RKO (cell line): ENCODE measurements at regions not wholly inside any gene's neighbourhood (a gene's known extent, or its start where the extent isn't known, plus 50 kb on each side); places are given as distances from the start of the nearest gene placed in this dataset.
"Not testable (repeated sequence)": the region's sequence is repeated elsewhere in the genome, so short reads cannot be mapped to it uniquely, and the experiment has no call there.

Experiments used
- DNase-seq: peaks from one replicate; pipeline ENCODE4 v3.0.0-alpha.2; 2016; ENCODE audit warnings: low spot score

DNA sequence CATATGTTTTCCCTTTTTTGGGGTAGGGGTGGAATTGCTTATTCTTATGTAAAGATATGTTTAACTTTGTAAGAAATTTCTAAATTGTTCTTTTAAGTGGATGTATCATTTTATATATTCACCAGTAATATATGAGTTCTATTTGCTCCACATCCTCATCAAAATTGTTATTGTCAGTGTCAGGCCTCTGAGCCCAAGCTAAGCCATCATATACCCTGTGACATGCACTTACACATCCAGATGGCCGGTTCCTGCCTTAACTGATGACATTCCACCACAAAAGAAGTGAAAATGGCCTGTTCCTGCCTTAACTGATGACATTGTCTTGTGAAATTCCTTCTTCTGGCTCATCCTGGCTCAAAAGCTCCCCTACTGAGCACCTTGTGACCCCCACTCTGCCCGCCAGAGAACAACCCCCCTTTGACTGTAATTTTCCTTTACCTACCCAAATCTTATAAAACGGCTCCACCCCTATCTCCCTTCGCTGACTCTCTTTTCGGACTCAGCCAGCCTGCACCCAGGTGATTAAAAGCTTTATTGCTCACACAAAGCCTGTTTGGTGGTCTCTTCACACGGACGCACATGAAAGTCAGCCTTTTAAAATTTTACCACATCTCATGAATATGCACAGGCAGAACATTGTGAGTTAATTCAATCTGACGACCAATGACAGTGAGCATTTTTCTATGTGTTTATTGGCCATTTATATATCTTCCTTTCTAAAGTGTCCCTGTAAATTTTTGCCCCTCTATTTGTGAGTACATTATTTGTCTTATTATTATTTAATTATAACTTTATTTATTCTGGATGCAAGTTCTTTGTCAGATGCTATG, 176.8 kb downstream of the CDC14C start:
- not testable (repeated sequence) for DNase-seq

- DNase-seq = no peak
Observed at GRCh38 chr7:49102411-49102810, 178.1 kb downstream of the CDC14C start.

DNA sequence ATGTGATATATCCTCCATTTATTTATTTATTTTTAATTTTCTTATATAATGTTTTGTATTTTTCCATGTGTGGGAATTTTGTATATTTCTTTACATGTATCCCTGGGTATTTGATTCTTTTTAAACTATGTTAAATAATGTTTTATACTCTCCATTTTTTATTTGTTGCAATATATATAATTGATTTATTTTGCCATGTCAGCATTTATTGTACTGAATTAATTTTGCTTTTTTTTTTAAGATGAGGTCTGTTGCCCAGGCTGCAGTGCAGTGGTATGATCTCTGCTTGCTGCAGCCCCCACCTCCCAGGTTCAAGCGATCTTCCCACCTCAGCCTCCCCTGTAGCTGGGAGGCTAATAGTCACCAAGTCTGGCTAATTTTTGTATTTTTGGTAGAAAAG, 187.4 kb downstream of the CDC14C start:
- DNase-seq = no peak

GRCh38 chr7:49112222-49112621, 187.9 kb downstream of the CDC14C start:
- no peak for DNase-seq

DNA sequence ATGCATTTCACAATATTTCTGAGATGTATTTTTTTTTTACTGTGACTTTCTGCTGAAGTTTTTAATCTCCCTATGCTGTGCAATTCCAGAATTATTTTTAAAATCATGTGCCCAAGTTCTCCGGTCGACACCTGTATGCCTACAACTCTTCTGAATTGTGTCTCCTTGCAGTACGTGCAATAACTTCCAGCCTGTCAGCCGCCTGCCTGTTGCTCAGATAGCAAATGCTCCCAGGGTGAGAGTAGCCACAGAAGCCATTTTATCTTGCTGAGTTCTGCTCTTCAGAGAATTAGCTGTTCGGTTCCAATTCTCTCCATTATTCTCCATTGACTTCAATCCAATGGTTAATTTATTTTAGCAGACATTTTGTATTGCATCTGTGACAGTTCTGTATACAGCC, 188.3 kb downstream of the CDC14C start:
- no peak for DNase-seq

GRCh38 chr7:49119706-49120105, 195.4 kb downstream of the CDC14C start:
- DNase-seq = no peak

DNA sequence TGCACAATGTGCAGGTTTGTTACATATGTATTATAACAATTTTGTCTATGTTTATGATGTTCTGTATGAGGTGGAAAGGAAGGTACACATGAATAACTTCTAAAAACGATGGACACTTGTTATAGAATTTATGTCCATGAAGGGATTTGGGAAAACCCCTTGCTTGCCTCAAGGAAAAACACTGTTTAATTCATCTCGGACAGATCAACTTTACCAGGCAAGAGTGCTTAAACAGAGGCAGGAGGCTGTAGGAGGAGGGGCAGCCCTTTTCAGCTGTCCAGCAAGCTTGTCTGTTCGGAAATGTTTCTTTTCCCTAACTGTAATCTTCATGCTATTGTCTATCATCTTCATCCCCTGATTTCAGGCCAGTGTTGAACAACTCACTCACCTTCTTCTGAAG, 200.9 kb downstream of the CDC14C start:
- DNase-seq = no peak

- no peak for DNase-seq
Observed at GRCh38 chr7:49127359-49127913, 203.1 kb downstream of the CDC14C start.

DNA sequence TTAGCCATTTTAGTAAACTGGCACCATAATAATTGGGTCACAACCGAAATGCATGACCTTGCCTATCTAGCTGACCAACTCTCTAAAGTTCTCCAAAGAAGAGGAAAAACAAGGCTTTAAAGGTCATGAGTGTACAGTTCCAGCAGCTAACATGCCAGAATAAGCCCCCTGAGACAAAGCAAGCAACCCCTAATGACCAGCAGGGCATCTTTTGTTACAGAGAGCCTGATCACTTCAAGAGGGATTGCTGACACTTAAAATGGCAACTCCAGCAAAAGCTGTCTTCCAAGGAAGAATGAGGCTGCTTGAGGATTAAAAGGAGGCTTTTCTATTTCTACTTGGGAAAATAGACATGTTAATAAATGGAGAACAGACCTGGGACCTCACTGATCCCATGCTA, 213.6 kb downstream of the CDC14C start:
- no peak for DNase-seq

GRCh38 chr7:49150486-49150885, 226.1 kb downstream of the CDC14C start:
- no peak for DNase-seq

DNA sequence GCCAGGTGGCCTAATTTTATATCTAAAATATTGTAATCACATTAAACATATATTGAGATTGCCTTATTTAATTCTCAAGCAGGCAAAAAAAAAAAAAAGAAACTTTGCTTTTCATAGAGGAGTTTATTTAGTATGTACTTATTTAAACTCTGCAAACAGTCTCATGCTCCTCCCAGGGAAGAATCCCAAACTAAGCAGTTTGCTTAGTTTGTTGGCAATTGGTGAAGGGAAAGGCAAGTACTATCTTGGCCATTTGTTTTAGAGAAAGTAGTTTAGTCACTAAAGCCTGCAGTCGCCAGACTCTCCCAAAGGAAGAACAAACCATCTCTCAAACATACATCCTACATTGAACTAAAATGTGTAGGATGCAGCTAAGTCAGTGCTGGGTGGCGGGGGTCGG, 226.8 kb downstream of the CDC14C start:
- no peak for DNase-seq

DNA sequence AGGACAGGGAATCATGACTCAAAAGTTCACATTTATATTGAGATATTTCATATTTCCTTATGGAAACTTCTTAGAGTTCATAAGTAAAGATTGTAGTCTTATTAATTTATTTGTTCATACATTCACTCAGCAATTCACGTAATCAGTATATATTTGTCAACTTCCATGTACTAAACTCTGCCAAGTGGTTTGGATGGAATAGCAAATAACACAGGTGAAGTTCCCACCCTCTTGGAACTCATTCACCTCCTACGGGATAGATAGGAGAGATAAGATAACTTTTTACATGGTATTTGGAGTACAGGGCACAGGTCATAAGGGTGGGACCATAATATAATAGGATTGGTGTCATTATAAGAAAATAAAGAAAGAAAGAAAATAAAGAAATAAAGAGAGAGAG, 234.0 kb downstream of the CDC14C start:
- DNase-seq = no peak

GRCh38 chr7:49159536-49159935, 235.2 kb downstream of the CDC14C start:
- no peak for DNase-seq

- peak; percentile 46 for DNase-seq
Observed at GRCh38 chr7:49166441-49166840, 242.1 kb downstream of the CDC14C start.

DNA sequence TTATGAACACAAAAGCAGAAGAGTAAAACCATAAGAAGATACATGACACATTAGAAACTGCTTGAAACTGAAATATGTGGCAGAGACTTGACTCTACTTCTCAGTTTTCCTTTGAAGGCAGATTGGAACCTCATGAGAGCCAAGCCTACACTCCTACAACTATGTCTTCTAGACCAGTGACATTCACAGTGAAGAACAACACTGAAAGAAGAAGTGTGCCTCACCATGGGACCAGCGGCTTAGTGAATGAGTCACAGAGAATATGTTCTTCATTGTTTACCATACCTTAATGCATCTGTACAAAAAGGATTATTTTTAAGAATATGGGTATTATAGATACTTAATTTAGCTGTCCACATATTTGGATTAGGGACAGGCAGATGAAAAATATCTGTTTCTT, 248.3 kb downstream of the CDC14C start:
- DNase-seq = no peak

- DNase-seq = peak; percentile 35
Observed at GRCh38 chr7:49174396-49174795, 250.0 kb downstream of the CDC14C start.

DNA sequence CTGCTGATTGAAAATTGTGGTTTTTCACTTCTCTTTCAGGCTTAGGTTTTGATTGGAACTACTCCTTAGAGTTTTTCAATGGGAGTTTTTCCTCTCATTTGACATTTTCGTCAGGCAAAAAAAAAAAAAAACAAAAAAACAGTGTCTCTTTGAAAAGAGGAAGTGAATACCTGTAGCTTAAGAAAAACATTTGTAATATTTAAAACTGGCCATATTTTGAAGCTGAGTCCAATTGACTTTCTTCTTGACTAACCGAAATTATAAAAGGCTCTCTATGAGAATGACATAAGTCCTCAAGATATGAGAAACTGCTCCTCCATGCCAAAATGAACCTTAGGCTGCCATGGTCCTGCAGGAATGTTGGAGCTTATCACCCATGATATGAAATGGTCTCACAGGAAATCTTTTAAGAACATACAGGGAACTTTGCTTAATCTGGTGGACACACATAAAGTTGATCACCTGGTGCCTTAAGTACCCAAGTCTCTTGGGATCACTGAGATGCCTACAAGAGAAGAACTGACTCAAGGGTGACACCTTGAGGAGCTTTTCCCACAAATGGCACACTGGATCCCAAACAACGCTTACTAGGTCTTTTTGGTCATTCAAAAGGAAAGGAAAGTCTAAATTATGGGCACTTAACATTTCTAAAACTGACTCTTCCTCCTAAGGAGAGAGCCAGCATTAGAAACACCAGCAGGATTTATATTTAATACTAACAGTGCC, 263.4 kb downstream of the CDC14C start:
- peak; percentile 14 for DNase-seq

DNA sequence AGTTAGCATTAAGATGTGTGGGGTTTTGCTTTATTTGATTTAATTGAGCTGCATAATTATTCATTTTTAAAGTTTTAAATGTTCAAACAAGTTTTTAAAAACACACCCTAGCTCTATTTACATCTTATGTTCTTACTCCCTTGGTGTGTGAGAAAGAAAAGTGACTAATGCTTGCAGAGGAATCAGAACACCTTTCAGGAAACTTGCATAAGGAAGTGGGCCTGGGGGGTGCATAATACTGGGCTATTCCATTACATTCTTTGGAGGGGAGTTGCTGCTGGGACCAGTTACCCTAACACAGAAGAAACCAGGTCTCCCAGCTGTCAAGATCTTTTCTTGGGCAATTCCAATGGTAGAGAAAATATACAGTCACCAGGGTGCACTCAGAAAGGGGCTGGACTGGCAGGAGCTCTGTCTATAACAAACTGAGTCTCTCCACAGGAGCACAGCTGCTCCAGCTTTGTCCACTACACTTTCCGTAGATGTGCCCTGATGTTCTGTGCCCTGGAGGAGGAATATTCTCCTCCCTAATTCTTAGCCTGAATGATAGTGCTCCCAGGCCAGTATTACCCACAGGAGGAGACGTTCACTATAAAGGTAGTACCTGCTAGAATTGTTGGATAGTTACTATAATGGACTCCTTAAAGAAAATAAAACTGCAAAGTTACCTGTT, 304.2 kb downstream of the CDC14C start:
- DNase-seq = no peak

GRCh38 chr7:49229246-49229645, 304.9 kb downstream of the CDC14C start:
- no peak for DNase-seq

GRCh38 chr7:49243521-49243920, 319.2 kb downstream of the CDC14C start:
- no peak for DNase-seq

DNA sequence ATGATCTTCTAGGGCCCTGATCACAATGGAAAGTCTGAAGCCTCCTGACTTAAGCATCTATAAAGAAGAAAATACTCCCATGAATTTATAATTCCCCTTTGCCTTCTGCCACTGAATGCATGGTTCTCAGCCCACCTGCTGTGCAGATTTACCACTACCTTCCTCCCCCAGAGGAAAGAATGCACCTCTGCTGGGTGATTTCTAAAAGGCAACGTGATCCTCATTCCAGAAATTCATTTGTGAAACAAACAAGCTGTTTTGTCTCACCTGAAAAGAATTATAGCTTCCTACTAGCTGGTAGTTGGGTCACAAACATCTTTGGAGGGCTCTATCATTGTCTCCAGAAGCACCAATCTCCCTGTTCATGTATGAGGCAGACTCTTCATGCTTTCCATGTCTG, 320.2 kb downstream of the CDC14C start:
- no peak for DNase-seq

- no peak for DNase-seq
Observed at GRCh38 chr7:49245062-49245461, 320.7 kb downstream of the CDC14C start.

- no peak for DNase-seq
Observed at GRCh38 chr7:49247759-49248158, 323.4 kb downstream of the CDC14C start.
